Progenitor cell of endocrine pancreas (in vitro differentiated cells): ENCODE measurements at regions not wholly inside any gene's neighbourhood (a gene's known extent, or its start where the extent isn't known, plus 50 kb on each side); places are given as distances from the start of the nearest gene placed in this dataset.

ENCODE experiments used
- DNase-seq: peaks from one replicate; pipeline ENCODE4 v3.0.0; 2021; ENCODE audit warnings: low spot score; ENCODE audit not compliant: unreplicated experiment
- H3K27ac Mint-ChIP-seq: 2 replicates; pipeline ENCODE4 v1.8.0; 2021; ENCODE audit warnings: mild to moderate bottlenecking, moderate library complexity, mixed read lengths
- H3K27me3 Mint-ChIP-seq: 2 replicates; pipeline ENCODE4 v1.8.0; 2021; ENCODE audit warnings: mixed read lengths
- H3K36me3 Mint-ChIP-seq: 2 replicates; pipeline ENCODE4 v1.8.0; 2022; ENCODE audit warnings: mixed read lengths; ENCODE audit not compliant: insufficient read depth
- H3K4me1 Mint-ChIP-seq: 2 replicates; pipeline ENCODE4 v1.8.0; 2021; ENCODE audit warnings: low read depth, mixed read lengths
- H3K4me3 Mint-ChIP-seq: 2 replicates; pipeline ENCODE4 v1.8.0; 2021; ENCODE audit warnings: low read depth, mild to moderate bottlenecking, moderate library complexity, mixed read lengths
- H3K9me3 Mint-ChIP-seq: 2 replicates; pipeline ENCODE4 v1.8.0; 2021; ENCODE audit warnings: low read depth, mixed read lengths
- TF ChIP-seq, protein P1 (sequence below): fragments of 200-600 bp; sonication (generic); IDR thresholded peaks from one replicate; pipeline ENCODE4 v1.5.0; 2021; ENCODE audit warnings: antibody characterized with exemption, mild to moderate bottlenecking; ENCODE audit not compliant: unreplicated experiment

DNA sequence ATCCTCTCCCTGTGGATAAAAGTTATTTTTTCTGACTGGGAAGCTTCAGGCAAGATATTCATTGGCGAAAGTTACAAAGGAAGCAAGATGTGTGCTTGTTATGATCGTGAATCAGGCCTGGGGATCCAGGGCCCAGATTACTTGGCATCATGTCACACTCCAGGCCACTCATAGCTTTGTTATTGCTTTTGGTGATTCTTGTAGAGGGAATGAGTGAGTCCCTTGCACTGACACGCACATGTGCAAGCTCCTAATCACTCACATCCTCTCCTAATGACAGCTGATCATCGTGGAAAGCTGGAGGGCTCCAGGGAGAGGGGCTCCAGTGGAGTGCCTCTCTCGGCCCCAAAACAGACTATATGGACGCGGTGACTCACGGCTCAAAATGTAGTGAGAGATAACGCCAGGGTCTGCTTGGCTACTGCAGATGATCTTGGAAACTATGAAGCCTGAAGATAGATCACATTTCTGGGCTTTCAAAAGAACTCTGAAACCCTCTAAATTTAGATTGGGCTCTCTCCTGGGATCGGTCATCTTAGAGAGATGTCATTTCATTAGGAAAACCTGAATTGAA lies 481.1 kb upstream of the USP24 start:
- H3K27ac Mint-ChIP-seq, result no peak overlapping the region
- no peaks in the 10 kb centered on the region for H3K9me3 Mint-ChIP-seq
- peaks cover 50% of the 10 kb centered on the region for H3K27me3 Mint-ChIP-seq
- no peaks in the 10 kb centered on the region for H3K36me3 Mint-ChIP-seq
- peaks cover 12% of the 10 kb centered on the region for H3K4me1 Mint-ChIP-seq
- no peak overlapping the region for H3K4me3 Mint-ChIP-seq
- TF ChIP-seq, protein P1, sequence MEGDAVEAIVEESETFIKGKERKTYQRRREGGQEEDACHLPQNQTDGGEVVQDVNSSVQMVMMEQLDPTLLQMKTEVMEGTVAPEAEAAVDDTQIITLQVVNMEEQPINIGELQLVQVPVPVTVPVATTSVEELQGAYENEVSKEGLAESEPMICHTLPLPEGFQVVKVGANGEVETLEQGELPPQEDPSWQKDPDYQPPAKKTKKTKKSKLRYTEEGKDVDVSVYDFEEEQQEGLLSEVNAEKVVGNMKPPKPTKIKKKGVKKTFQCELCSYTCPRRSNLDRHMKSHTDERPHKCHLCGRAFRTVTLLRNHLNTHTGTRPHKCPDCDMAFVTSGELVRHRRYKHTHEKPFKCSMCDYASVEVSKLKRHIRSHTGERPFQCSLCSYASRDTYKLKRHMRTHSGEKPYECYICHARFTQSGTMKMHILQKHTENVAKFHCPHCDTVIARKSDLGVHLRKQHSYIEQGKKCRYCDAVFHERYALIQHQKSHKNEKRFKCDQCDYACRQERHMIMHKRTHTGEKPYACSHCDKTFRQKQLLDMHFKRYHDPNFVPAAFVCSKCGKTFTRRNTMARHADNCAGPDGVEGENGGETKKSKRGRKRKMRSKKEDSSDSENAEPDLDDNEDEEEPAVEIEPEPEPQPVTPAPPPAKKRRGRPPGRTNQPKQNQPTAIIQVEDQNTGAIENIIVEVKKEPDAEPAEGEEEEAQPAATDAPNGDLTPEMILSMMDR, result no peak
- no peak for DNase-seq

- no peak for DNase-seq
- no peak overlapping the region for H3K27ac Mint-ChIP-seq
- peaks cover 48% of the 10 kb centered on the region for H3K27me3 Mint-ChIP-seq
- TF ChIP-seq, protein P1, result no peak
- H3K4me3 Mint-ChIP-seq, result no peak overlapping the region
- H3K36me3 Mint-ChIP-seq, result no peaks in the 10 kb centered on the region
- no peaks in the 10 kb centered on the region for H3K9me3 Mint-ChIP-seq
- H3K4me1 Mint-ChIP-seq, result peaks cover 12% of the 10 kb centered on the region
Measured at GRCh38 chr1:55695552-55695951, 480.4 kb upstream of the USP24 start.

GRCh38 chr1:55695151-55695550 lies 480.0 kb upstream of the USP24 start:
- no peak overlapping the region for H3K27ac Mint-ChIP-seq
- DNase-seq, result no peak
- H3K27me3 Mint-ChIP-seq, result peaks cover 44% of the 10 kb centered on the region
- no peaks in the 10 kb centered on the region for H3K9me3 Mint-ChIP-seq
- TF ChIP-seq, protein P1, result no peak
- H3K4me3 Mint-ChIP-seq, result no peak overlapping the region
- H3K4me1 Mint-ChIP-seq, result peaks cover 12% of the 10 kb centered on the region
- H3K36me3 Mint-ChIP-seq, result no peaks in the 10 kb centered on the region

GRCh38 chr1:55694310-55694801 lies 479.2 kb upstream of the USP24 start:
- TF ChIP-seq, protein P1, result no peak
- Mint-ChIP-seq H3K4me3 (no peak overlapping the region), H3K27me3 (peaks cover 48% of the 10 kb centered on the region), H3K36me3 (no peaks in the 10 kb centered on the region), H3K4me1 (peaks cover 11% of the 10 kb centered on the region), H3K9me3 (no peaks in the 10 kb centered on the region), H3K27ac (no peak overlapping the region)
- DNase-seq, result no peak

GRCh38 chr1:55692726-55693125 lies 477.6 kb upstream of the USP24 start:
- no peak overlapping the region for H3K27ac Mint-ChIP-seq
- H3K4me3 Mint-ChIP-seq, result no peak overlapping the region
- peaks cover 1% of the 10 kb centered on the region for H3K4me1 Mint-ChIP-seq

More at GRCh38 chr1:55692726-55693125, 477.6 kb upstream of the USP24 start:
- Mint-ChIP-seq H3K27me3 (peaks cover 59% of the 10 kb centered on the region), H3K9me3 (no peaks in the 10 kb centered on the region), H3K36me3 (no peaks in the 10 kb centered on the region)
- TF ChIP-seq, protein P1, result no peak
- no peak for DNase-seq
